ENCODE measurements at regions not wholly inside any gene's neighbourhood (a gene's known extent, or its start where the extent isn't known, plus 50 kb on each side); places are given as distances from the start of the nearest gene placed in this dataset.
"Not testable (repeated sequence)": the region's sequence is repeated elsewhere in the genome, so short reads cannot be mapped to it uniquely, and the experiment has no call there.

- no peaks in the 10 kb centered on the region for H4K20me1 ChIP-seq (ENCODE audit: low read depth)
- no peaks in the 10 kb centered on the region for H3K9me3 Mint-ChIP-seq
- no peaks in the 10 kb centered on the region for H3K36me3 ChIP-seq
- no peak for TF ChIP-seq CTCF (IDR thresholded peaks at IDR 0.05)
- no peaks in the 10 kb centered on the region for H3K4me1 ChIP-seq
- peaks cover 5% of the 10 kb centered on the region for H3K36me3 Mint-ChIP-seq
- no peak overlapping the region for H3K9ac ChIP-seq
- H3K4me2 ChIP-seq, result no peak overlapping the region
- H3F3A ChIP-seq (ENCODE audit: low read depth), result no peaks in the 10 kb centered on the region
- no peak overlapping the region for H3K4me3 Mint-ChIP-seq
- no peaks in the 10 kb centered on the region for H3K27me3 Mint-ChIP-seq (ENCODE audit: insufficient read depth, low read depth)
- no peak overlapping the region for H3K4me3 ChIP-seq
- H3K9me3 ChIP-seq (ENCODE audit: low read depth), result no peaks in the 10 kb centered on the region
- no peaks in the 10 kb centered on the region for H3K4me1 Mint-ChIP-seq
- no peak overlapping the region for H3K27ac Mint-ChIP-seq
- no peak for DNase-seq (ENCODE audit: low spot score)
- H2AFZ ChIP-seq (replicated peaks), result no peak overlapping the region
- H3K27me3 ChIP-seq, result no peaks in the 10 kb centered on the region
- H3K27ac ChIP-seq, result no peak overlapping the region
- H3K79me2 ChIP-seq (ENCODE audit: low read depth), result no peaks in the 10 kb centered on the region
These were observed 51.5 kb upstream of the IFNE start for GRCh38 chr9:21533597-21533996.

GRCh38 chr9:21535396-21535795, 53.3 kb upstream of the IFNE start:
- H3K4me1 ChIP-seq, result no peaks in the 10 kb centered on the region
- no peak overlapping the region for H3K27ac ChIP-seq
- no peaks in the 10 kb centered on the region for H3K79me2 ChIP-seq (ENCODE audit: low read depth)
- H4K20me1 ChIP-seq (ENCODE audit: low read depth), result no peaks in the 10 kb centered on the region
- Mint-ChIP-seq H3K36me3 (no peaks in the 10 kb centered on the region), H3K27ac (no peak overlapping the region), H3K27me3 (ENCODE audit: insufficient read depth, low read depth) (no peaks in the 10 kb centered on the region), H3K4me3 (no peak overlapping the region), H3K9me3 (peaks cover 2% of the 10 kb centered on the region), H3K4me1 (no peaks in the 10 kb centered on the region)
- no peaks in the 10 kb centered on the region for H3K36me3 ChIP-seq
- no peaks in the 10 kb centered on the region for H3K27me3 ChIP-seq
- no peak overlapping the region for H3K4me2 ChIP-seq
- H3F3A ChIP-seq (ENCODE audit: low read depth), result no peaks in the 10 kb centered on the region
- no peaks in the 10 kb centered on the region for H3K9me3 ChIP-seq (ENCODE audit: low read depth)
- no peak overlapping the region for H2AFZ ChIP-seq (replicated peaks)
- DNase-seq (ENCODE audit: low spot score), result no peak
- H3K9ac ChIP-seq, result no peak overlapping the region
- no peak overlapping the region for H3K4me3 ChIP-seq
- TF ChIP-seq CTCF (IDR thresholded peaks at IDR 0.05), result no peak
- no peak for TF ChIP-seq EZH2phosphoT487 (IDR thresholded peaks at IDR 0.05)
- TF ChIP-seq EZH2 (IDR thresholded peaks at IDR 0.05), result no peak

GRCh38 chr9:21542787-21543186, 60.7 kb upstream of the IFNE start:
- H3K36me3 ChIP-seq, result no peaks in the 10 kb centered on the region
- Mint-ChIP-seq H3K27ac (no peak overlapping the region), H3K36me3 (no peaks in the 10 kb centered on the region), H3K4me3 (no peak overlapping the region), H3K9me3 (peaks cover 4% of the 10 kb centered on the region), H3K27me3 (ENCODE audit: insufficient read depth, low read depth) (no peaks in the 10 kb centered on the region), H3K4me1 (no peaks in the 10 kb centered on the region)
- H3K4me1 ChIP-seq, result no peaks in the 10 kb centered on the region
- H3K9ac ChIP-seq, result no peak overlapping the region
- no peak overlapping the region for H3K27ac ChIP-seq
- H3K79me2 ChIP-seq (ENCODE audit: low read depth), result no peaks in the 10 kb centered on the region
- H3K9me3 ChIP-seq (ENCODE audit: low read depth), result no peaks in the 10 kb centered on the region
- H3K4me2 ChIP-seq, result no peak overlapping the region
- no peaks in the 10 kb centered on the region for H4K20me1 ChIP-seq (ENCODE audit: low read depth)
- H3K27me3 ChIP-seq, result no peaks in the 10 kb centered on the region
- H2AFZ ChIP-seq (replicated peaks), result no peak overlapping the region
- DNase-seq (ENCODE audit: low spot score), result no peak
- TF ChIP-seq EZH2phosphoT487 (IDR thresholded peaks at IDR 0.05) (no peak), EZH2 (IDR thresholded peaks at IDR 0.05) (no peak), CTCF (IDR thresholded peaks at IDR 0.05) (no peak)
- H3K4me3 ChIP-seq, result no peak overlapping the region
- no peaks in the 10 kb centered on the region for H3F3A ChIP-seq (ENCODE audit: low read depth)

- DNase-seq (ENCODE audit: low spot score), result no peak
- H3K36me3 Mint-ChIP-seq, result no peaks in the 10 kb centered on the region
- no peak overlapping the region for H3K4me2 ChIP-seq
- H2AFZ ChIP-seq (replicated peaks), result no peak overlapping the region
- H3K27me3 Mint-ChIP-seq (ENCODE audit: insufficient read depth, low read depth), result no peaks in the 10 kb centered on the region
- no peak overlapping the region for H3K27ac ChIP-seq
- H3K79me2 ChIP-seq (ENCODE audit: low read depth), result no peaks in the 10 kb centered on the region
- no peak overlapping the region for H3K27ac Mint-ChIP-seq
- no peaks in the 10 kb centered on the region for H3K27me3 ChIP-seq
- no peak overlapping the region for H3K9ac ChIP-seq
- no peaks in the 10 kb centered on the region for H4K20me1 ChIP-seq (ENCODE audit: low read depth)
- H3K4me3 Mint-ChIP-seq, result no peak overlapping the region
- H3K36me3 ChIP-seq, result no peaks in the 10 kb centered on the region
- no peak overlapping the region for H3K4me3 ChIP-seq
- no peaks in the 10 kb centered on the region for H3F3A ChIP-seq (ENCODE audit: low read depth)
- peaks cover 4% of the 10 kb centered on the region for H3K9me3 Mint-ChIP-seq
- TF ChIP-seq CTCF (IDR thresholded peaks at IDR 0.05), result no peak
- TF ChIP-seq EZH2phosphoT487 (IDR thresholded peaks at IDR 0.05), result no peak
- TF ChIP-seq EZH2 (IDR thresholded peaks at IDR 0.05), result no peak
- no peaks in the 10 kb centered on the region for H3K4me1 Mint-ChIP-seq
- no peaks in the 10 kb centered on the region for H3K9me3 ChIP-seq (ENCODE audit: low read depth)
- no peaks in the 10 kb centered on the region for H3K4me1 ChIP-seq
These were observed 61.1 kb upstream of the IFNE start for GRCh38 chr9:21543187-21543586.

- not testable (repeated sequence) for H3K9me3 Mint-ChIP-seq; H3K27me3 Mint-ChIP-seq (ENCODE audit: insufficient read depth, low read depth); H3K27ac Mint-ChIP-seq; DNase-seq (ENCODE audit: low spot score); H3K9me3 ChIP-seq (ENCODE audit: low read depth); H3K27ac ChIP-seq; H3K4me1 ChIP-seq; H3K4me1 Mint-ChIP-seq; H4K20me1 ChIP-seq (ENCODE audit: low read depth); H3K36me3 Mint-ChIP-seq; H2AFZ ChIP-seq (replicated peaks); H3K36me3 ChIP-seq; H3K79me2 ChIP-seq (ENCODE audit: low read depth); H3K4me3 ChIP-seq; H3K9ac ChIP-seq; H3K27me3 ChIP-seq; H3F3A ChIP-seq (ENCODE audit: low read depth); H3K4me3 Mint-ChIP-seq; H3K4me2 ChIP-seq
These were observed 61.7 kb upstream of the IFNE start for GRCh38 chr9:21543816-21544215.
